ENCODE measurements at regions not wholly inside any gene's neighbourhood (a gene's known extent, or its start where the extent isn't known, plus 50 kb on each side); places are given as distances from the start of the nearest gene placed in this dataset.

GRCh38 chr2:16525265-16525887 is 140.3 kb downstream of the CYRIA start:
- TF ChIP-seq POLR2A (IDR thresholded peaks at IDR 0.05) (no peak), CTCF (IDR thresholded peaks at IDR 0.05) (peak in 3 of 6 experiments; percentile 10 to 37 (median 36))

Measured in thyroid gland (tissue), 4 donors.